ENCODE measurements at regions not wholly inside any gene's neighbourhood (a gene's known extent, or its start where the extent isn't known, plus 50 kb on each side); places are given as distances from the start of the nearest gene placed in this dataset.

GRCh38 chr17:77453613-77454241 lies 313.0 kb downstream of the SEC14L1 start:
- H3K27ac ChIP-seq: peak overlapping the region in 1 of 2 donors; percentile 18

GRCh38 chr17:77454242-77455095 lies 313.7 kb downstream of the SEC14L1 start:
- H3K27me3 ChIP-seq: no peaks in the 10 kb centered on the region
- intact Hi-C loops (cut with DNase I; ENCODE audit: low total_unique reads): no loop called here
- TF ChIP-seq CTCF (IDR thresholded peaks at IDR 0.05) (no peak), POLR2A (IDR thresholded peaks at IDR 0.05) (no peak)
- no peak overlapping the region for H3K4me3 ChIP-seq
- H3K9me3 ChIP-seq: no peaks in the 10 kb centered on the region
- no peak for DNase-seq
- H3K4me1 ChIP-seq: peaks cover 8 to 28% of the 10 kb centered on the region in 2 donors
- H3K27ac ChIP-seq: peak overlapping the region in 1 of 2 donors; percentile 18
- H3K36me3 ChIP-seq: no peaks in the 10 kb centered on the region

More at GRCh38 chr17:77453613-77454241, 313.0 kb downstream of the SEC14L1 start:
- no peaks in the 10 kb centered on the region for H3K36me3 ChIP-seq
- no peak for DNase-seq
- H3K27me3 ChIP-seq: no peaks in the 10 kb centered on the region
- peaks cover 13 to 34% of the 10 kb centered on the region in 2 donors for H3K4me1 ChIP-seq
- no peak overlapping the region for H3K4me3 ChIP-seq
- H3K9me3 ChIP-seq: no peaks in the 10 kb centered on the region
- intact Hi-C loops (cut with DNase I; ENCODE audit: low total_unique reads): no loop called here
- TF ChIP-seq CTCF (IDR thresholded peaks at IDR 0.05): no peak
- TF ChIP-seq POLR2A (IDR thresholded peaks at IDR 0.05): no peak

GRCh38 chr17:77455111-77455890 lies 314.5 kb downstream of the SEC14L1 start:
- H3K36me3 ChIP-seq: no peaks in the 10 kb centered on the region
- intact Hi-C loops (cut with DNase I; ENCODE audit: low total_unique reads): no loop called here
- no peak overlapping the region for H3K4me3 ChIP-seq
- H3K9me3 ChIP-seq: no peaks in the 10 kb centered on the region
- H3K27me3 ChIP-seq: no peaks in the 10 kb centered on the region
- no peak for DNase-seq
- no peak overlapping the region for H3K27ac ChIP-seq
- TF ChIP-seq CTCF (IDR thresholded peaks at IDR 0.05): no peak
- TF ChIP-seq POLR2A (IDR thresholded peaks at IDR 0.05): no peak
- H3K4me1 ChIP-seq: peaks cover 1 to 22% of the 10 kb centered on the region in 2 donors

- H3K36me3 ChIP-seq: no peaks in the 10 kb centered on the region
- peaks cover 0 to 21% of the 10 kb centered on the region in 2 donors for H3K4me1 ChIP-seq
- DNase-seq: no peak
- no peaks in the 10 kb centered on the region for H3K9me3 ChIP-seq
- no peak for TF ChIP-seq CTCF (IDR thresholded peaks at IDR 0.05)
- H3K27me3 ChIP-seq: no peaks in the 10 kb centered on the region
- no peak overlapping the region for H3K4me3 ChIP-seq
- intact Hi-C loops (cut with DNase I; ENCODE audit: low total_unique reads): no loop called here
- H3K27ac ChIP-seq: no peak overlapping the region
These were observed 315.1 kb downstream of the SEC14L1 start for GRCh38 chr17:77455891-77456260.
